NCI-H1436 (cell line): ENCODE measurements at regions not wholly inside any gene's neighbourhood (a gene's known extent, or its start where the extent isn't known, plus 50 kb on each side); places are given as distances from the start of the nearest gene placed in this dataset.
"Not testable (repeated sequence)": the region's sequence is repeated elsewhere in the genome, so short reads cannot be mapped to it uniquely, and the experiment has no call there.

Experiments
- DNase-seq: peaks from one replicate; lab custom pipeline; 2025; lab: John Stamatoyannopoulos, UW

- DNase-seq: no peak
These were observed 414.1 kb upstream of the ESRRG start for GRCh38 chr1:217137210-217137881.

DNA sequence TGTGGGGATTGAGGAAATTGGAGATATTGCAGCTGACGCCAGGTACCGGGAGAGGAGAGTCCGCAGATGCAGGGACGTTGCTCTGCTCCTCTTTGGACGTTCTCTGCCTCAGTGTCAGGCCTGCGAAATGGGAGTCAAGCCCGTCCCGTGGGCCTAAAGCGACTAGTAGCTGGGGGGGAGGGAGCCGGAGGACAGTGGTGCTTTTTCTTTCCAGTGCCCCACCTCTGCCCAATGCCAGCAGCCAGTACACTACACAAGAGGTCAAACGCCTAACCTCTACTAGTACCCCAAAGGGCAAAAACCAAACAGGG lies 413.6 kb upstream of the ESRRG start:
- DNase-seq: no peak

DNA sequence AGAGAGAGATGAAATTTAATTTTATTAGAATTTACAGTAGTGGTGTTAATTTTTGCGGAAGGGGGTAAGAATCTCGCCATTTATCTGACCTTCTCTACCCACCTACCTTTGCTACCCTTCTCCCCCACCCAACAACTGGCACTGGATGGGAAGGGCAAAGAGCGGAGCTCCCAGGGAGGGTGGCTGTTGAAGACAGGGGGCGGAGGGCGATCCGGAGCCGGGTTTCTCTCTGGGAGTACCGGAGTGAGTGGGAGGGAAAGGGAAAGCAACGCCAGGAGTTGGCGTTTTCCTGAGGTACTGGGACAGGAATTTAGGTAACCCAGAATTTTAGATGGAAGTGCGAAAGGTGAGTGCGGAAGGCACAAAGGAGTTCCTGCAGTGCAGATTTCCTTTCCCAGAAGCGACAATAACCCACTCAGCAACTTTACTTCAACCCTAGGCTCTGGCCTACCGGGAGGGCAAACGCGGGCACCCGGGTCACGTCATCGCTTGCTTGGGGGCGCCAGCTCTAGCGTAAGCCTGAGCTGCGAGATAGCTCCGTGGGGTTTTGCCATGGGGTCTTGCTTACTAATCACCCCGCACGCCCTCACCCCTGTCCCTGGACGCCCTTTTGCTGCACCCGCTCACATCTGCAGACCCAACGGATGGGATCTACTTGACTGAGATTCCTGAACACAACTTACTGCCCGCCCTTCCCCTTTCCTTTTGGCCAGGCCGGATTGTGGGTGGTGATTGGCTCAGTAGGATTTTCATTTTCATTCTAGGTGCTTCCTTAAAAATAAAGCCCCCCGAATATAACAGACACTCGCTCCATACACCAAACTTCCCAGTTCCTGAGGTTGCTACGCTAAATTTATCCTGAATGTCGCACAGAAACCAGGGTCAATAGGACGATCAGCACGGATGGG lies 413.0 kb upstream of the ESRRG start:
- DNase-seq: no peak

GRCh38 chr1:217135569-217135915 lies 412.3 kb upstream of the ESRRG start:
- DNase-seq: peak; percentile 24

- DNase-seq: peak; percentile 40
These were observed 411.8 kb upstream of the ESRRG start for GRCh38 chr1:217134857-217135568.

DNA sequence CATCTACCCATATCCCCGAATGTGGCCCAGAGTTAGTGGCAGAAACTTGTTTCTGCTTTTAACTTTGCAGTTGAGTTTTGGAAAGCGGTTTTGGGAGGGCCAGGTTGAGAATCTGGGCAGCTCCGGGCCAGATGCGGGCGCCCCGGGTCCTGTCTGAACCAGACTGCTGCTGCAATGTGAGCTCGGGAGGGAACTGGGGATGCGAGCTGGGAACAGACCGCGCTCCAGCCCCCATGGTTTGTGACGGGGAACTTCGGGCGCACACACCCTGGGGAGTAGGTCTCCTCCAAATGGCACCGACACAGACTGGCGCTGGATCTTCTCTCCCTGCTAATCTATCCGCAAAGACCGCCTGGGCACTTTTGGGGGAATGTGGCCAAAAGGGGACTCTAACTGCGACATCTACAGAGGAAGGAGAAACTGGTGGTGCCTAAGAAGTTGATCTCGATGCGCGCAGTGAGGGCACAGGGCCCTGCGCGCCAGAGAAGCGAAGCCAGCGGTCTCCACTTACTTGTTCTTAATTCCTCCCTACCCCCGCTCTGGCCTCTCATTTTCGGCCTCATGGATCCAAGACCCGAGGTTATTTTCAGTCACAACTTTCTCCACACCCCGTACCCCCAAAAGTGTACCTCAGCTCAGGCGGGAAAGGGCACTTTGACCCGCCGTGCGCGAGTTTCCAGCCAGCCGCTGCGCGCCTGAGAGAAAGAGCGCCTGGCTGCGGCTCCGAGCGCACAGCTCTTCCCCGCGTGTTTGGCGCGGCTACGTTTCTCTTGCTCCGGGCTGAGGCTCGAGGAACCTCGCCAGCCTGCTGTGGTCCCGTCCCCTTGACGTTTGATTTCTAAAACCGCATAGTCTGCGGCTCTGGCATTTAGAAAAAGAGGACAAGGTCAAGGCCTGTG lies 411.0 kb upstream of the ESRRG start:
- no peak for DNase-seq

DNA sequence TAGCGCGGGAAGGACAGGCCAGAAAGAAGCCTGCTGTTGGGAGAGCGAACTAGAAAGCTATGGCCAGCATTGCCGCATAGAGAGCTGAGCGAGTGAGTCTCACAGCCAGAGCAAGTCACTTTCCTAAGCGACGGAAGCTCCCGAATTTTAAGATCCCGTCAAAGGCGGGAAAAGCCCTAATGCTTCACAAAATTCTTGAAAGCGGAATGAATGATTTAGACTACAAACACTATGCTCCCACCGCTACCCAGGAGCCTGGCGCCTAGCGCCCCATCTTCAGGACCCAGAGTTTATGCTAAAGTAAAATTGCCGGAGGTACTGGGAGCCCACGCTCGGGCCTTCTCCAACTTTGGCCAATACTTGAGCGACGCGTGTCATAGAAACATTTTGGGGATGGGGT lies 409.9 kb upstream of the ESRRG start:
- no peak for DNase-seq

DNA sequence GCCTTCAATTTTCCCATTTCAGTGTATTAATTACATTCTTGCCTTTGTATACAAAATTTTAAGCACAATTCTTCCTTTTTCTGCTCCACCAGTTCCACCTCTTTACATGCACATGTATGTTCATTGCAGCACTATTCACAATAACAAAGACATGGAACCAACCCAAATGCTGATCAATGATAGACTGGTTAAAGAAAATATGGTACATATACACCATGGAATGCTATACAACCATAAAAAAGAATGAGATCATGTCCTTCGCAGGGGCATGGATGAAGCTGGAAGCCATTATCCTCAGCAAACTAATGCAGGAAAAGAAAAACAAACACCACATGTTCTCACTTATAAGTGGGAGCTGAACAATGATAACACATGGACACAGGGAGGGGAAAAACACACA lies 400.1 kb upstream of the ESRRG start:
- not testable (repeated sequence) for DNase-seq

GRCh38 chr1:217117973-217118465 lies 394.8 kb upstream of the ESRRG start:
- DNase-seq: no peak

DNA sequence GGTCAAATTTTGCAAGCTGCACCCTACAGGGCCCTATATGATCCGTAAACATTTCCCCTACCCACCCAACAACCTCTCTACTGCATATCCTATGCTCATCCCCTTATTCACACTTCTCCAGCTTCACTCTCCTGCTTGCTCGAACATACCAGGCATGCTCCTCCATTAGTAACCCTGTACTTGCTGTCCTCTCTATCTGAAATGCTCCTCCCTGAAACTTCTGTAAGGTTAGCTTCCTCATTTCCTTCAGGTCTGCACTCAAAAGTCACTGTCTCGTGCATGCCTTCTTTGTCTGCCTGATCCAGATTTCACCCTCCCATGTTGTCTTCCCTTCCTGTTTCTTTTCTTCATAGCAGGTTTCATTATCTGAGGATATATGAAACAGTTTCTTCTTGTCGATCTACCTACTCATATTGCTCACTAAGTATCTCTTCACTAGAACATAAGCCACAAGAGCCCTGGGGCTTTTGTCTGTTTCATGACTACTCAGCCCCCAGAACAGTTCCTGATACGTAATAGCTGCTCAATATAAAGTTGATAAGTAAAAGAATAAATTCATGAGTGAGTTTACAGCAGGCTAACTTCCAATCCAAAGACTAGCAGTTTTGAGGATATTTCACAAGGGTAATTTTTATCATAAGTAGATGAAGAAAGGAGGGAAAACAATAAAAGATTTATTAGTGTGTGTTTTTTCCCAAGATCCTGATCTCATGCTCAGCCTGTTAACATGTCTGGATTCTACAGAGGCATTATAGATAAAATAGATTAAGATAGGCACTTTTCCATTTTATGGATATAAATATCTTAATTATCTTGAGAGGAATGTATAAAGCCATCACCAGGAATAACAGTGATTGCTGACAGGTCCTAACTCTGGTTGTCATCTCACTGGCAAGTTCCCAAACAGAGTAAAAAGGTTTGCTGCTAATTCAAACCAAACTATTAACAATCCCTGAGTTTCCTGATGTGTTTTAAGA lies 392.5 kb upstream of the ESRRG start:
- no peak for DNase-seq

- no peak for DNase-seq
These were observed 386.7 kb upstream of the ESRRG start for GRCh38 chr1:217109928-217110327.

DNA sequence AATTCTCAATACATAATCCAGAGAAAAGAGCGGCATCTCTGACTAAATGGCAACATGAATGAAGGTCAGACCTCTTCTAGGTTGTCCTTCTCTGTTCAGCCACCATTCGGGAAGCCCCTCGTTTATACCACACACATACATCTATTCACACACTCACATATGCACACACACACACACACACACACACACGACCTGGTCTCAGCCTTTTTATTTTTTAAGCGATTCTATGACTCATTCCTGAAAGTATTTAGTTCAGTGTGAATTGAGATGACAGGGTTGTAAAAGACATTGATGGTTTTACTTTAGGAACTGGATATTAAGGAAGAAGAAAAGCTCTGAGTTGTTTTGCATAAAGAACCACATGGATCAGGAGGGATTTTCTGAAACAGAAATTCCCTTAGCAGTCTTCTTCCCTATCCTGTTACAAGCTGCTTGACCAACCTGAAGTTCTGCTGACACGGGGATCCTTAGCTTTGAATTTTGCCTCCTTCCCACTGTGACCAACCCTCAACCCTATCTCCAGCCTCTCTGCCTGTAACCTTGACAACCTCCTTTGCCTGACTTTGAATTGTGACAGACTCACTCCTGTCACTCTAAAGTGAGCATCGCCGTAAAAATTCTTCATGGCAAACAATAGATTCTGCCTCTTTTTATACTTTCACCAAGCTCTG lies 383.1 kb upstream of the ESRRG start:
- DNase-seq: no peak

- no peak for DNase-seq
These were observed 382.2 kb upstream of the ESRRG start for GRCh38 chr1:217105437-217105836.

DNA sequence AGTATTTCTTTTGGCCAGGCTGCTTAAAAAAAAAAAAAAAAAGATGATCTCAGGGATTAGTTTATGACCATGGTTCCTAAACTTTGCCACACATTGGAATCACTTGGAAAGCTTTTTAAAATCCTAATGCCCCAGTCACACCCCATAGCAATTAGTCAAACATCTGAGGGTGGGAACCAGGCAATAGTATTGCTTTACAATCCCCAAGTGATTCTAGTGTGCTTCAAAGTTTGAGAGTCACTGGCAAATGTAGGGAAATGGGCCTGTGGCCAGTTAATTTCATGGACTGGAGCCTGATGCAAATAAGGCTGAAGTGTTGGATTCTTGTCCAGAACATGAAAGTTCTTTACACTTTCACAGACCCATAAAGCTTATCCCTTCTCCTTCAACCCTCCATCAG lies 374.6 kb upstream of the ESRRG start:
- DNase-seq: no peak

GRCh38 chr1:217096200-217096599 lies 373.0 kb upstream of the ESRRG start:
- no peak for DNase-seq

GRCh38 chr1:217095050-217095622 lies 371.9 kb upstream of the ESRRG start:
- no peak for DNase-seq

DNA sequence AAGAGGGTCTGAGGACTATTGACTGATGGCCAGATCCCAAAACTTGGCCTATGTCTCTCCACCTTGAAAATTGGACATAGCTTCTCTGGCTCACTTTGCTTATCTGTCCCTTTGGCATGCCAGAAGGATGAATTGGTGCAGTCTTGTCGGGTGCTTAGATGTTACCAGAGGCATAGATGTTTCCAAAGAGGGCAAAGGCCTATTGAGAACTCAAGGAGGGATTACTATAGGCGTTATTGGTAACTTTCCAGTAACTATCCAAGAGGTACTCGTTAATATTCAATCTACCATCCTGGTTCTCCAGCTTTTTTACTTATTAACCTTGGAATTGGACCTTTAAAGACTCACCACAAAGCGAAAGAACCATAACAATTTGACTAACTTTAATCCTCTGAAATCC lies 368.3 kb upstream of the ESRRG start:
- DNase-seq: no peak

DNA sequence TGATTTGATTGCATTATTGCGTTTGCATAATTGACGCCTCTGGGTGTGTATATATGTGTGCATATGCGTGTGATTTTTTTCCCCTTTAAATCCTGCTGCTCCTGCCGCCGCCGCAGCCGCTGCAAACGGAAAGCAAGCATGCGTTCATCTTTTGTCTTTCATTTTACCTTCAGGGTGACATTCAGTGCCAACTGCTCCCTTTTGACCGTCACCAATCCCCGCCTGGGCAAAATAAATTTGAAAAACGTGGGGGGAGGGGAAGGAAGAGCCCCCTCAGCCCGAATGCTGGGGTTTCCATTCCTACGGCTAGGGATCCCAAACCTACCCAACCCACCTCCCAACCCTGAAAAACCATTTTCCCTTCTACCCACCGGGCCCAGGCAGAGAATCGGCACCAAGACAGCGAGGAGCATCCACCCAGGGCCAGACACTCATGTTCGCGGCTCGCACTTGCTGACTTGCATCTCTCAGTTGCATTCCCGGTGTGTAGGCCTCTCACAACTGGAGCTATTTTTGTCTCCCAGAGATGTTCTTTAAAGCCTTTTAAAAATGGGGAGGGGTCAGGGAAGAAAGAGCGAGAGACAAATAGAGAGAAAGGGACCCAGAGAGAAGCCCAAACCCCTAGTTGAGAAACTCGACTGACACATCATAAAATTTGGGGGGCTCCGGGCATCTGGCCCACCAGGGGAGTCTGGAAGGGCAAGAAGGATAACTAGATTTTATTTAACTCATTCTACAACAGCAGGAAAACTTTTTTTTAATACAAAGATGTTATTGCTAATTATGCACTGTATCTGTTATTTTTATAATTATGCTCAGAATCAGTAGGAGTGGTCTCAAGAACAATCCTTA lies 367.1 kb upstream of the ESRRG start:
- no peak for DNase-seq
